H1 (cell line): ENCODE measurements at regions not wholly inside any gene's neighbourhood (a gene's known extent, or its start where the extent isn't known, plus 50 kb on each side); places are given as distances from the start of the nearest gene placed in this dataset.
A peak's percentile ranks its signal among the peaks of the same experiment; 100 is the strongest.

ENCODE experiments used
- MAX ChIP-seq: IDR thresholded peaks from 2 replicates; pipeline ENCODE4 v1.6.1; 2012; ENCODE audit warnings: inconsistent platforms
- RAD21 ChIP-seq, 2 experiments: IDR thresholded peaks in 1 of 2; conservative IDR thresholded peaks in 1 of 2; 2 replicates each; pipeline ENCODE4 v1.6.1; 2011; ENCODE audit warnings: low read depth in 2 of 2, low read length in 2 of 2, improper control_type of control experiment in 1 of 2, inconsistent platforms in 1 of 2, mild to moderate bottlenecking in 1 of 2, moderate library complexity in 1 of 2
- SP1 ChIP-seq: IDR thresholded peaks from 2 replicates; pipeline ENCODE4 v1.6.1; 2011; ENCODE audit warnings: low read depth, low read length
- YY1 ChIP-seq: IDR thresholded peaks from 2 replicates; pipeline ENCODE4 v1.6.1; 2011; ENCODE audit warnings: low read depth, mild to moderate bottlenecking, low read length

- peak; percentile 93 to 95 for TF ChIP-seq RAD21 (IDR thresholded peaks at IDR 0.05 in 1 of 2, conservative IDR thresholded peaks at IDR 0.05 in 1 of 2; ENCODE audit: low read depth in 2 of 2, low read length in 2 of 2)
- TF ChIP-seq MAX, result peak; percentile 49; the same call in 1 of the 2 replicates
- 0 out of 2 replicates have a peak, but pooled peaks have one; percentile 24 for TF ChIP-seq YY1
- TF ChIP-seq SP1, result no peak
Observed at GRCh38 chr10:131569851-131570715, 258.6 kb upstream of the TCERG1L start (continued).
